Panc1 (cell line): ENCODE measurements at regions not wholly inside any gene's neighbourhood (a gene's known extent, or its start where the extent isn't known, plus 50 kb on each side); places are given as distances from the start of the nearest gene placed in this dataset.

Source experiments
- ATAC-seq: fragments of 200-7000 bp; cut with Tn5 transposase; 2 replicates; pipeline ENCODE4 v1.9.1; 2020; ENCODE audit warnings: mild to moderate bottlenecking, moderate library complexity
- BruUV-seq: library from RNA; stranded (reverse); fragments of 400-500 nt; replicated peaks from 2 replicates; lab custom pipeline; 2021; lab: Mats Ljungman, UMichigan
- CTCF ChIA-PET: fragments of 300-600 bp; sonication (Branson Sonifier 250); formaldehyde crosslinking; loops from one replicate; lab custom pipeline; 2022; ENCODE audit warnings: antibody characterized with exemption; lab: Charles Lee
- POLR2A ChIA-PET: fragments of 300-600 bp; sonication (Branson Sonifier 250); formaldehyde crosslinking; loops from one replicate; lab custom pipeline; 2022; ENCODE audit warnings: antibody characterized with exemption; lab: Charles Lee
- DNase-seq: peaks from one replicate; pipeline ENCODE4 v3.0.0-alpha.2; 2010; ENCODE audit warnings: low read depth, low spot score
- H3K27ac ChIP-seq: 2 replicates; pipeline ENCODE4 v1.5.1; 2011; ENCODE audit warnings: mild to moderate bottlenecking, low read length, inconsistent platforms
- H3K27me3 ChIP-seq: fragments of 200-500 bp; sonication (Bioruptor generic); 2 replicates; pipeline ENCODE4 v1.6.0; 2014; ENCODE audit warnings: low read length, inconsistent platforms; ENCODE audit not compliant: control insufficient read depth, insufficient read depth
- H3K36me3 ChIP-seq: fragments of 200-500 bp; sonication (Bioruptor generic); 2 replicates; pipeline ENCODE4 v1.5.1; 2014; ENCODE audit warnings: inconsistent platforms, mild to moderate bottlenecking, low read length, moderate library complexity; ENCODE audit not compliant: control insufficient read depth, insufficient read depth
- H3K4me1 ChIP-seq: 2 replicates; pipeline ENCODE4 v1.5.1; 2011; ENCODE audit warnings: inconsistent platforms, mild to moderate bottlenecking, low read length, moderate library complexity; ENCODE audit not compliant: control insufficient read depth, insufficient read depth
- H3K4me3 ChIP-seq, 2 experiments: 2 replicates each; pipeline ENCODE4 v1.5.1; 2011 to 2012; ENCODE audit warnings: low read depth in 2 of 2, low read length in 2 of 2, mild to moderate bottlenecking in 2 of 2, inconsistent platforms in 1 of 2, moderate library complexity in 1 of 2
- H3K9me3 ChIP-seq: fragments of 200-500 bp; sonication (Bioruptor generic); 2 replicates; pipeline ENCODE4 v1.5.1; 2014; ENCODE audit warnings: low read depth, mild to moderate bottlenecking, inconsistent platforms, low read length, moderate library complexity; ENCODE audit not compliant: control insufficient read depth, insufficient read depth
- CTCF ChIP-seq: fragments of 450-650 bp; IDR thresholded peaks from 2 replicates; pipeline ENCODE4 v1.5.1; 2017; ENCODE audit warnings: mild to moderate bottlenecking
- POLR2AphosphoS5 ChIP-seq: IDR thresholded peaks from 2 replicates; pipeline ENCODE4 v1.6.1; 2012; ENCODE audit warnings: mild to moderate bottlenecking, low read depth, low read length, moderate library complexity
- REST ChIP-seq, 2 experiments: IDR thresholded peaks; 2 replicates each; pipeline ENCODE4 v1.6.1; 2011 to 2012; ENCODE audit warnings: low read depth in 2 of 2, control low read depth in 1 of 2, low read length in 1 of 2, mild to moderate bottlenecking in 1 of 2, moderate library complexity in 1 of 2; ENCODE audit not compliant: insufficient read depth in 1 of 2
- SIN3A ChIP-seq: IDR thresholded peaks from 2 replicates; pipeline ENCODE4 v1.6.1; 2012; ENCODE audit warnings: low read depth, mild to moderate bottlenecking, low read length, moderate library complexity, borderline replicate concordance; ENCODE audit not compliant: insufficient read depth
- TCF7L2 ChIP-seq: IDR thresholded peaks from 2 replicates; pipeline ENCODE4 v1.6.1; 2011; ENCODE audit warnings: mild to moderate bottlenecking, low read depth, low read length, inconsistent platforms
- in situ Hi-C: cut with HindIII; loops from 2 replicates; pipeline ENCODE4 v1.10.0; 2016; ENCODE audit warnings: low sequenced_read_pairs, low pct_unique_long_range_greater_than_20kb
- intact Hi-C: fragments of 100-400 bp; cut with micrococcal nuclease; formaldehyde crosslinking; loops from one replicate; pipeline ENCODE4 v1.10.0; 2022; ENCODE audit not compliant: unreplicated experiment

GRCh38 chr15:91523596-91523995 is 329.9 kb upstream of the SLCO3A1 start:
- TF ChIP-seq POLR2AphosphoS5 (no peak), REST (IDR thresholded peaks at IDR 0.05; ENCODE audit: insufficient read depth in 1 of 2, low read depth in 2 of 2, low read length in 1 of 2) (no peak), SIN3A (no peak), CTCF (no peak), TCF7L2 (no peak)
- Histone ChIP-seq H3K27ac (no peak overlapping the region), H3K27me3 (no peaks in the 10 kb centered on the region), H3K4me1 (no peaks in the 10 kb centered on the region), H3K9me3 (no peaks in the 10 kb centered on the region), H3K36me3 (no peaks in the 10 kb centered on the region), H3K4me3 (no peak overlapping the region)
- ATAC-seq (no peak), DNase-seq (no peak)
- BruUV-seq: no TSS peak
- ChIA-PET CTCF (no interaction called here), POLR2A (no interaction called here)
- intact Hi-C loops: no loop called here
- in situ Hi-C loops: no loop called here

- H3K9me3 ChIP-seq: no peaks in the 10 kb centered on the region
- no peak overlapping the region for H3K4me3 ChIP-seq
- ChIA-PET CTCF (no interaction called here), POLR2A (no interaction called here)
- BruUV-seq: no TSS peak
- DNase-seq: no peak
- intact Hi-C loops (no loop called here), in situ Hi-C loops (no loop called here)
- H3K4me1 ChIP-seq: no peaks in the 10 kb centered on the region
- no peaks in the 10 kb centered on the region for H3K27me3 ChIP-seq
- ATAC-seq: no peak
- H3K27ac ChIP-seq: no peak overlapping the region
- no peaks in the 10 kb centered on the region for H3K36me3 ChIP-seq
- TF ChIP-seq POLR2AphosphoS5: no peak
- TF ChIP-seq TCF7L2: no peak
- TF ChIP-seq REST (IDR thresholded peaks at IDR 0.05; ENCODE audit: insufficient read depth in 1 of 2, low read depth in 2 of 2, low read length in 1 of 2): no peak
- no peak for TF ChIP-seq SIN3A
- no peak for TF ChIP-seq CTCF
These were observed 329.0 kb upstream of the SLCO3A1 start for GRCh38 chr15:91524534-91524933.
